ENCODE measurements at regions not wholly inside any gene's neighbourhood (a gene's known extent, or its start where the extent isn't known, plus 50 kb on each side); places are given as distances from the start of the nearest gene placed in this dataset.

GRCh38 chr20:23299673-23300050 lies 50.9 kb upstream of the NXT1 start:
- DNase-seq (ENCODE audit: low spot score) = no peak

GRCh38 chr20:23298926-23299672 lies 51.5 kb upstream of the NXT1 start:
- DNase-seq (ENCODE audit: low spot score) = no peak

- no peak for DNase-seq (ENCODE audit: low spot score)
Observed at GRCh38 chr20:23298155-23298554, 52.4 kb upstream of the NXT1 start.

GRCh38 chr20:23296841-23297701 lies 53.5 kb upstream of the NXT1 start:
- no peak for DNase-seq (ENCODE audit: low spot score)

- DNase-seq (ENCODE audit: low spot score) = no peak
Observed at GRCh38 chr20:23295934-23296333, 54.7 kb upstream of the NXT1 start.

GRCh38 chr20:23294671-23295070 lies 55.9 kb upstream of the NXT1 start:
- no peak for DNase-seq (ENCODE audit: low spot score)

- no peak for DNase-seq (ENCODE audit: low spot score)
Observed at GRCh38 chr20:23294166-23294565, 56.4 kb upstream of the NXT1 start.

GRCh38 chr20:23293689-23294088 lies 56.9 kb upstream of the NXT1 start:
- DNase-seq (ENCODE audit: low spot score) = no peak

GRCh38 chr20:23292311-23292710 lies 58.3 kb upstream of the NXT1 start:
- peak; percentile 45 for DNase-seq (ENCODE audit: low spot score)

- DNase-seq (ENCODE audit: low spot score) = peak; percentile 45
Observed at GRCh38 chr20:23291575-23292240, 58.9 kb upstream of the NXT1 start.

- peak; percentile 60 for DNase-seq (ENCODE audit: low spot score)
Observed at GRCh38 chr20:23290761-23291574, 59.6 kb upstream of the NXT1 start.

GRCh38 chr20:23289724-23290395 lies 60.7 kb upstream of the NXT1 start:
- no peak for DNase-seq (ENCODE audit: low spot score)

- DNase-seq (ENCODE audit: low spot score) = peak; percentile 76
Observed at GRCh38 chr20:23289249-23289648, 61.3 kb upstream of the NXT1 start.

GRCh38 chr20:23287354-23288190 lies 63.0 kb upstream of the NXT1 start:
- DNase-seq (ENCODE audit: low spot score) = peak; percentile 59

GRCh38 chr20:23286346-23286745 lies 64.2 kb upstream of the NXT1 start:
- peak; percentile 87 for DNase-seq (ENCODE audit: low spot score)

- no peak for DNase-seq (ENCODE audit: low spot score)
Observed at GRCh38 chr20:23285536-23285935, 65.1 kb upstream of the NXT1 start.

- DNase-seq (ENCODE audit: low spot score) = no peak
Observed at GRCh38 chr20:23284009-23284408, 66.6 kb upstream of the NXT1 start.

GRCh38 chr20:23283096-23283850 lies 67.3 kb upstream of the NXT1 start:
- peak; percentile 85 for DNase-seq (ENCODE audit: low spot score)

- peak; percentile 60 for DNase-seq (ENCODE audit: low spot score)
Observed at GRCh38 chr20:23282546-23282945, 68.0 kb upstream of the NXT1 start.

Measured in mesenteric fat pad (tissue), 1 donor.